ENCODE measurements at regions not wholly inside any gene's neighbourhood (a gene's known extent, or its start where the extent isn't known, plus 50 kb on each side); places are given as distances from the start of the nearest gene placed in this dataset.

DNA sequence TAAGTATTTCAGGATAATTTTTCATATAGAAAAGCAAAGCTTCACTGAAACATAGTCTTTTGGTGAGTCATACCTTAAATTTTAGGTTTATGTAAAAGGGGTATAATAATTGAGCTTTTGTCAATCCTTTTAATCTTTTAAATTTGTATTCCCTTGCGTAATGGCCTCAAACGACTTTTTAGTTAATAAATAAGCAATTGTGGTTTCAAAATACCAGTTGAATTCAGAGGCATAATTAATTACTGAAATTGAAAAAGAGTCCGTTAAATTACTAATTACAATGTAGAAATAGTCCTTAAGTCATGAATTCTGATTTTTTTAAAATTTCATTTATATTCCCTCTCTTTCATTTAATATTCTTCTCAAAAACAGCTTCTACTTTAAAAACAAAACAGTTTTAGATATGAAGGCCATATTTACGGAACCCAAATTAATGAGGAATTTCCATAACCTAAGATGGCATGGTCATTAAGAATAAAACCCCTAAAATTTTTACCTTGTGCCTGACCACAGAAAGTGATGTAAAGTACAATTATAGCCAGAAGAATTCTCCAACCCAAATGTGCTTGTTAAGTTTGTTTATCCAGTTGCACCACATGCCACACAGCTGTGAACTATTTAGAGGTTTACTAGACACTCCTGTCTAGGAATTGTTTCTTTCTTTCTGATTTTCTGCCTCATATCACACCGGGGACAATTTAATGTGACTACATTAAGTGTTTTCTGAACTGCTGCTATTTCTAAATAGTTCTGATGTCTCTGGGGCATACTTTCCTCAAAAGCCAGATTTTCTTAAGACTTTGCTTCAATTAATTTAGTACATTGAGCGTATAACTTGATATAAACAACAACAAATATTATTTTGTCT is 60.7 kb upstream of the ITGA4 start:
- TF ChIP-seq, protein P1, sequence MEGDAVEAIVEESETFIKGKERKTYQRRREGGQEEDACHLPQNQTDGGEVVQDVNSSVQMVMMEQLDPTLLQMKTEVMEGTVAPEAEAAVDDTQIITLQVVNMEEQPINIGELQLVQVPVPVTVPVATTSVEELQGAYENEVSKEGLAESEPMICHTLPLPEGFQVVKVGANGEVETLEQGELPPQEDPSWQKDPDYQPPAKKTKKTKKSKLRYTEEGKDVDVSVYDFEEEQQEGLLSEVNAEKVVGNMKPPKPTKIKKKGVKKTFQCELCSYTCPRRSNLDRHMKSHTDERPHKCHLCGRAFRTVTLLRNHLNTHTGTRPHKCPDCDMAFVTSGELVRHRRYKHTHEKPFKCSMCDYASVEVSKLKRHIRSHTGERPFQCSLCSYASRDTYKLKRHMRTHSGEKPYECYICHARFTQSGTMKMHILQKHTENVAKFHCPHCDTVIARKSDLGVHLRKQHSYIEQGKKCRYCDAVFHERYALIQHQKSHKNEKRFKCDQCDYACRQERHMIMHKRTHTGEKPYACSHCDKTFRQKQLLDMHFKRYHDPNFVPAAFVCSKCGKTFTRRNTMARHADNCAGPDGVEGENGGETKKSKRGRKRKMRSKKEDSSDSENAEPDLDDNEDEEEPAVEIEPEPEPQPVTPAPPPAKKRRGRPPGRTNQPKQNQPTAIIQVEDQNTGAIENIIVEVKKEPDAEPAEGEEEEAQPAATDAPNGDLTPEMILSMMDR (IDR thresholded peaks at IDR 0.05): no peak
- TF ChIP-seq POLR2A (IDR thresholded peaks at IDR 0.05): no peak
